ENCODE measurements at regions not wholly inside any gene's neighbourhood (a gene's known extent, or its start where the extent isn't known, plus 50 kb on each side); places are given as distances from the start of the nearest gene placed in this dataset.
A peak's percentile ranks its signal among the peaks of the same experiment; 100 is the strongest.

DNA sequence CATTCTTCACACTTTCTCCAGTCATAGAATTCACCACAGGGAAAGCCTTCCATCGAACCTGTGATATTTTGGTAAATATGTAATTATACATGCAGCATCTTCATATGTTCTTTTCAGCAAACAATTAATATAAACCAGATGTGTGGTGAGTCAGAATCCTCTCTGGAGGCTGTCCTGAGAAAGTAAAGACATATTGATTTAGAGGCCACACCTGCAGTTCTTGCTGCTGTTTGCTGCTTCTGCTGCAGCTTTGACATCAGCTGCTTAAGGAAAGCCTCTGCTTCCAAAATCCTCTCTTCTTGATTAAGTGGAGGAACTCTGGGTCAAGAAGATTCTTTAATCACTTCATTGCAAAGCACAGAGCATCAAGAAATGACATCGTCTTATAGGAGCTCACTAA lies 568.8 kb upstream of the ZEB2 start:
- peak; percentile 38 for DNase-seq (ENCODE audit: extremely low read depth, low read depth)
- no peak for TF ChIP-seq CTCF (IDR thresholded peaks at IDR 0.05; ENCODE audit: low read depth, low read length, missing control alignments)
- H3K4me3 ChIP-seq (replicated peaks; ENCODE audit: low read depth, low read length): no peak overlapping the region

- TF ChIP-seq CTCF (IDR thresholded peaks at IDR 0.05; ENCODE audit: low read depth, low read length, missing control alignments): no peak
- no peak for DNase-seq (ENCODE audit: extremely low read depth, low read depth)
- H3K4me3 ChIP-seq (replicated peaks; ENCODE audit: low read depth, low read length): no peak overlapping the region
Observed at GRCh38 chr2:145086910-145087309, 567.0 kb upstream of the ZEB2 start.

GRCh38 chr2:145085612-145086011 lies 565.7 kb upstream of the ZEB2 start:
- H3K4me3 ChIP-seq (replicated peaks; ENCODE audit: low read depth, low read length): no peak overlapping the region
- no peak for TF ChIP-seq CTCF (IDR thresholded peaks at IDR 0.05; ENCODE audit: low read depth, low read length, missing control alignments)
- DNase-seq (ENCODE audit: extremely low read depth, low read depth): no peak

DNA sequence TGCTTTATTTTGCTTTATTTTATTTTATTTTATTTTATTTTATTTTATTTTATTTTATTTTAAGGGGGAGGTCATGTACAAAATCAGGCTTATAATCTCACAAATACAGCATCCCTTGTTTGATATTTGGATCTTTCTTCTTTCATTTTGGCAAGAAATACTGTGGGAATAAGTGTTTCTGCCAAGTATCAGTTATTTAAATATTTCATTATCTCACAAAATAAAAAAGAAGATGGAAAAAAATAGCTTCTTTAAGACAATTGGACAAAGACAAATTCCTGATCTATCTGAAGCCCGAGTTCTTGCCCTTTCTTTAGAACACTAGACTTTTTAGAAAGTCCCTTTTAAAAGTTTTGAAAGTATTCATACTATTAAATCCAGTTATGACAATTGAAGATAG lies 560.5 kb upstream of the ZEB2 start:
- H3K4me3 ChIP-seq (replicated peaks; ENCODE audit: low read depth, low read length): no peak overlapping the region
- no peak for DNase-seq (ENCODE audit: extremely low read depth, low read depth)
- no peak for TF ChIP-seq CTCF (IDR thresholded peaks at IDR 0.05; ENCODE audit: low read depth, low read length, missing control alignments)

DNA sequence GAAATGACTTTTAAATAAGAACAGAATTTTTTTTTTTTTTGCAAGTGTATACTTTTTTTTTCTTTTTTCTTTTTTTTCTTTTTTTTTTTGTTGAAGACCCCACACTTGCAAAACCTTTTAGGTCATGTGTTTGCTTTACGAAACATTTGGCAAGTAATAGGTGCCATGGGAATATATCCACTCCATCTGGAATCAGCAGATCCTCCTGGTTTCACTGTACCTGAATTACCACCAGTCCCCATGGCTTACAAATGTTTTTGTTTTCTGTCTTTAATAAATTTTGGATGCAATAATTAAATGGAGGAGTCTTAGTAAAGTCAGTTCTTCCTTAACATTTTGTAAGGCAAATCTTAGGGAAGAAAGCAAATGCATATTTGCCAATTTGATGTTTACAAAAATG lies 559.7 kb upstream of the ZEB2 start:
- no peak overlapping the region for H3K4me3 ChIP-seq (replicated peaks; ENCODE audit: low read depth, low read length)
- DNase-seq (ENCODE audit: extremely low read depth, low read depth): no peak
- no peak for TF ChIP-seq CTCF (IDR thresholded peaks at IDR 0.05; ENCODE audit: low read depth, low read length, missing control alignments)

DNA sequence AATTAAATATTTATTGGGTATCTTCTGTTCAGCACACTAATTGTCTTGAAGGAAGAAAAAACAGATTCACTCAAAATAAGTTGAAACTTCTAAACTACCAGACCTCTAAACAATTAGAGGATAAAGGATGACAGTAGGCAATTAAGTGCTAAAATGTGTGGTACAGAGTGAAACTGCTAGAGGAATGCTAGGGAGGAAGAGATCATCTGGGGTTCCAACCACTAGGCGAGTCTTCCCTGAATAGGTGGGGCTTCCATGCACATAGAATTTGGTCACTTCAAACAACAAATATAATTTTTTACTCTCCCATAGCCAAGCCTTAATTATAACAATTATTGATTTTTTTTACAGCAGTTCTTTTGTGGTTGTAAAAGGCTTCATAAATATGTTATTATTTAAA lies 559.0 kb upstream of the ZEB2 start:
- H3K4me3 ChIP-seq (replicated peaks; ENCODE audit: low read depth, low read length): no peak overlapping the region
- TF ChIP-seq CTCF (IDR thresholded peaks at IDR 0.05; ENCODE audit: low read depth, low read length, missing control alignments): no peak
- DNase-seq (ENCODE audit: extremely low read depth, low read depth): no peak

DNA sequence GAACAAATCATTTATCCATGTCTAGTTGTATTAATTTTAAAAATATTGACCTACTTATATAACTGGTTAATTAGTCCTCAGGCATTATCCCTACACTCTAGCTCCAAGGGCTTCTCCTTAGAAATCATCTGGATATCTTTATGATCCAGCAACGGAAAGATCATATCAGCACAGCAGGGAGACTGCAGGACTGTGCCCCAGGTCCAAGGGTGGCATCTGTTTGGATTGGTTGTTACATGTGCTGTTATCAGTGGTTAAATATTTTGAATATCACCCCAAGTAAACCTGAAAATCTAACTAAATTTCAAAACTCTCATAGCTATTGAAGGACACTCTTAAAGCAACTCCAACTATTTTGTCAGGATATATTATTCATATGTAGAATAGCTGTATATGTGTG lies 556.2 kb upstream of the ZEB2 start:
- no peak for DNase-seq (ENCODE audit: extremely low read depth, low read depth)
- no peak overlapping the region for H3K4me3 ChIP-seq (replicated peaks; ENCODE audit: low read depth, low read length)
- no peak for TF ChIP-seq CTCF (IDR thresholded peaks at IDR 0.05; ENCODE audit: low read depth, low read length, missing control alignments)

Measured in HFF-Myc (cell line).